K562 (cell line): ENCODE measurements at regions not wholly inside any gene's neighbourhood (a gene's known extent, or its start where the extent isn't known, plus 50 kb on each side); places are given as distances from the start of the nearest gene placed in this dataset.

Source experiments
- MCM5 ChIP-seq: fragments of 450-650 bp; IDR thresholded peaks from 2 replicates; pipeline ENCODE4 v1.6.1; 2016; ENCODE audit warnings: low read depth
- TEAD1 ChIP-seq, 2 experiments: fragments of 450-650 bp in 1 of 2; sonication (generic) in 1 of 2; formaldehyde crosslinking; IDR thresholded peaks; 2 replicates each; pipeline versions ENCODE4 v1.4.0 to v1.8.0; 2020 to 2022; ENCODE audit warnings: mild to moderate bottlenecking in 2 of 2, missing genetic modification reagents in 1 of 2
- ZBTB8A ChIP-seq: fragments of 450-650 bp; IDR thresholded peaks from 2 replicates; pipeline ENCODE4 v1.6.1; 2018; ENCODE audit warnings: mild to moderate bottlenecking, moderate library complexity; ENCODE audit not compliant: partially characterized antibody
- TF ChIP-seq, protein P1 (sequence below): fragments of 450-650 bp; IDR thresholded peaks from 2 replicates; pipeline ENCODE4 v1.6.1; 2016; ENCODE audit warnings: low read depth

GRCh38 chr9:78856144-78856543 lies 559.2 kb downstream of the PSAT1 start (continued):
- TF ChIP-seq, protein P1, sequence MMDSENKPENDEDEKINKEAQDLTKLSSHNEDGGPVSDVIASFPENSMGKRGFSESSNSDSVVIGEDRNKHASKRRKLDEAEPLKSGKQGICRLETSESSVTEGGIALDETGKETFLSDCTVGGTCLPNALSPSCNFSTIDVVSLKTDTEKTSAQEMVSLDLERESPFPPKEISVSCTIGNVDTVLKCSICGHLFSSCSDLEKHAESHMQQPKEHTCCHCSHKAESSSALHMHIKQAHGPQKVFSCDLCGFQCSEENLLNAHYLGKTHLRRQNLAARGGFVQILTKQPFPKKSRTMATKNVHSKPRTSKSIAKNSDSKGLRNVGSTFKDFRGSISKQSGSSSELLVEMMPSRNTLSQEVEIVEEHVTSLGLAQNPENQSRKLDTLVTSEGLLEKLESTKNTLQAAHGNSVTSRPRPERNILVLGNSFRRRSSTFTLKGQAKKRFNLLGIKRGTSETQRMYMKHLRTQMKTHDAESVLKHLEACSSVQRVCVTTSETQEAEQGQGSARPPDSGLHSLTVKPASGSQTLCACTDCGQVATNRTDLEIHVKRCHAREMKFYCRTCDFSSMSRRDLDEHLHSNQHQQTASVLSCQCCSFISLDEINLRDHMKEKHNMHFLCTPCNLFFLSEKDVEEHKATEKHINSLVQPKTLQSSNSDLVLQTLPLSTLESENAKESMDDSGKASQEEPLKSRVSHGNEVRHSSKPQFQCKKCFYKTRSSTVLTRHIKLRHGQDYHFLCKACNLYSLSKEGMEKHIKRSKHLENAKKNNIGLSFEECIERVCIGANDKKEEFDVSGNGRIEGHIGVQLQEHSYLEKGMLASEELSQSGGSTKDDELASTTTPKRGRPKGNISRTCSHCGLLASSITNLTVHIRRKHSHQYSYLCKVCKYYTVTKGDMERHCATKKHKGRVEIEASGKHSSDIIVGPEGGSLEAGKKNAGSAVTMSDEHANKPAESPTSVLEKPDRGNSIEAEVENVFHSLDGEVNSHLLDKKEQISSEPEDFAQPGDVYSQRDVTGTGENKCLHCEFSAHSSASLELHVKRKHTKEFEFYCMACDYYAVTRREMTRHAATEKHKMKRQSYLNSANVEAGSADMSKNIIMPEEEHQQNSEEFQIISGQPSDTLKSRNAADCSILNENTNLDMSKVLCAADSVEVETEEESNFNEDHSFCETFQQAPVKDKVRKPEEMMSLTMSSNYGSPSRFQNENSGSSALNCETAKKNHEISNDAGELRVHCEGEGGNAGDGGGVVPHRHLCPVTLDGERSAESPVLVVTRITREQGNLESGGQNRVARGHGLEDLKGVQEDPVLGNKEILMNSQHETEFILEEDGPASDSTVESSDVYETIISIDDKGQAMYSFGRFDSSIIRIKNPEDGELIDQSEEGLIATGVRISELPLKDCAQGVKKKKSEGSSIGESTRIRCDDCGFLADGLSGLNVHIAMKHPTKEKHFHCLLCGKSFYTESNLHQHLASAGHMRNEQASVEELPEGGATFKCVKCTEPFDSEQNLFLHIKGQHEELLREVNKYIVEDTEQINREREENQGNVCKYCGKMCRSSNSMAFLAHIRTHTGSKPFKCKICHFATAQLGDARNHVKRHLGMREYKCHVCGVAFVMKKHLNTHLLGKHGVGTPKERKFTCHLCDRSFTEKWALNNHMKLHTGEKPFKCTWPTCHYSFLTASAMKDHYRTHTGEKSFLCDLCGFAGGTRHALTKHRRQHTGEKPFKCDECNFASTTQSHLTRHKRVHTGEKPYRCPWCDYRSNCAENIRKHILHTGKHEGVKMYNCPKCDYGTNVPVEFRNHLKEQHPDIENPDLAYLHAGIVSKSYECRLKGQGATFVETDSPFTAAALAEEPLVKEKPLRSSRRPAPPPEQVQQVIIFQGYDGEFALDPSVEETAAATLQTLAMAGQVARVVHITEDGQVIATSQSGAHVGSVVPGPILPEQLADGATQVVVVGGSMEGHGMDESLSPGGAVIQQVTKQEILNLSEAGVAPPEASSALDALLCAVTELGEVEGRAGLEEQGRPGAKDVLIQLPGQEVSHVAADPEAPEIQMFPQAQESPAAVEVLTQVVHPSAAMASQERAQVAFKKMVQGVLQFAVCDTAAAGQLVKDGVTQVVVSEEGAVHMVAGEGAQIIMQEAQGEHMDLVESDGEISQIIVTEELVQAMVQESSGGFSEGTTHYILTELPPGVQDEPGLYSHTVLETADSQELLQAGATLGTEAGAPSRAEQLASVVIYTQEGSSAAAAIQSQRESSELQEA, result no peak
- no peak for TF ChIP-seq TEAD1 (CRISPR knock-in tag; IDR thresholded peaks at IDR 0.05)
- TF ChIP-seq ZBTB8A, result no peak
- no peak for TF ChIP-seq MCM5
